IMR-90 (cell line): ENCODE measurements at regions not wholly inside any gene's neighbourhood (a gene's known extent, or its start where the extent isn't known, plus 50 kb on each side); places are given as distances from the start of the nearest gene placed in this dataset.

Experiments used
- ATAC-seq: fragments of 200-7000 bp; cut with Tn5 transposase; 2 replicates; pipeline ENCODE4 v1.9.1; 2020; ENCODE audit warnings: low read depth, mild to moderate bottlenecking, moderate library complexity
- BruUV-seq: library from RNA; stranded (reverse); fragments of 400-500 nt; replicated peaks from 2 replicates; lab custom pipeline; 2021; lab: Mats Ljungman, UMichigan
- CTCF ChIA-PET: fragments of 300-600 bp; formaldehyde crosslinking; extraction: SDS; loops from one replicate; lab custom pipeline; 2021; ENCODE audit warnings: antibody characterized with exemption; lab: Yijun Ruan, JAX
- POLR2A ChIA-PET: fragments of 300-600 bp; sonication (Branson Sonifier 250); formaldehyde crosslinking; loops from one replicate; lab custom pipeline; 2022; ENCODE audit warnings: antibody characterized with exemption; ENCODE audit not compliant: unreplicated experiment; lab: Charles Lee
- DNase-seq: peaks from one replicate; pipeline ENCODE4 v3.0.0; 2013
- H2AFZ ChIP-seq: replicated peaks from 2 replicates; pipeline ENCODE3; 2013; ENCODE audit warnings: low read length, mild to moderate bottlenecking; ENCODE audit not compliant: poor library complexity
- H2AK5ac ChIP-seq: 2 replicates; pipeline ENCODE4 v1.6.1; 2013; ENCODE audit warnings: low read depth, low read length, inconsistent platforms
- H2AK9ac ChIP-seq: replicated peaks from 2 replicates; pipeline ENCODE3; 2013; ENCODE audit warnings: mild to moderate bottlenecking, low read depth, low read length, moderate library complexity; ENCODE audit not compliant: poor library complexity
- H2BK120ac ChIP-seq: 2 replicates; pipeline ENCODE4 v1.6.1; 2013; ENCODE audit warnings: low read depth, low read length, inconsistent platforms
- H2BK15ac ChIP-seq: 3 replicates; pipeline ENCODE4 v1.6.1; 2013; ENCODE audit warnings: low read depth, low read length, inconsistent platforms
- H2BK20ac ChIP-seq: 2 replicates; pipeline ENCODE4 v1.6.1; 2013; ENCODE audit warnings: low read depth, mild to moderate bottlenecking, inconsistent platforms, low read length, moderate library complexity
- H2BK5ac ChIP-seq: 2 replicates; pipeline ENCODE4 v1.6.1; 2013; ENCODE audit warnings: mild to moderate bottlenecking, low read depth, low read length, inconsistent platforms; ENCODE audit not compliant: poor library complexity, severe bottlenecking
- H3K14ac ChIP-seq: replicated peaks from 2 replicates; pipeline ENCODE4 v1.6.1; 2013; ENCODE audit warnings: low read depth, low read length, inconsistent platforms
- H3K18ac ChIP-seq: 2 replicates; pipeline ENCODE4 v1.6.1; 2013; ENCODE audit warnings: low read depth, low read length, control low read depth
- H3K23ac ChIP-seq: 2 replicates; pipeline ENCODE4 v1.6.1; 2013; ENCODE audit warnings: low read depth, low read length, inconsistent platforms
- H3K27ac ChIP-seq: 2 replicates; pipeline ENCODE4 v1.5.1; 2013; ENCODE audit warnings: mild to moderate bottlenecking, control low read depth, low read length; ENCODE audit not compliant: insufficient read depth
- H3K27me3 ChIP-seq: 2 replicates; pipeline ENCODE4 v1.6.1; 2013; ENCODE audit warnings: low read length; ENCODE audit not compliant: control insufficient read depth, insufficient read depth
- H3K36me3 ChIP-seq: 2 replicates; pipeline ENCODE4 v1.6.1; 2013; ENCODE audit warnings: low read length, mixed read lengths; ENCODE audit not compliant: control insufficient read depth, insufficient read depth
- H3K4ac ChIP-seq: 2 replicates; pipeline ENCODE4 v1.6.1; 2013; ENCODE audit warnings: low read depth, low read length, inconsistent platforms
- H3K4me1 ChIP-seq: 2 replicates; pipeline ENCODE4 v1.6.1; 2013; ENCODE audit warnings: low read length, mixed read lengths; ENCODE audit not compliant: control insufficient read depth, insufficient read depth
- H3K4me2 ChIP-seq: 2 replicates; pipeline ENCODE4 v1.6.1; 2013; ENCODE audit warnings: low read depth, mild to moderate bottlenecking, control low read depth, low read length, moderate library complexity
- H3K4me3 ChIP-seq: 2 replicates; pipeline ENCODE4 v1.5.1; 2013; ENCODE audit warnings: low read depth, mild to moderate bottlenecking, control low read depth, low read length, moderate library complexity; ENCODE audit not compliant: insufficient read depth
- H3K56ac ChIP-seq: 2 replicates; pipeline ENCODE4 v1.6.1; 2013; ENCODE audit warnings: low read length, inconsistent platforms; ENCODE audit not compliant: insufficient read depth; ENCODE audit errors: extremely low read depth
- H3K79me1 ChIP-seq, 2 experiments: 2 replicates each; pipeline ENCODE4 v1.6.1; 2013; ENCODE audit warnings: low read length in 2 of 2, inconsistent platforms in 1 of 2, low read depth in 1 of 2
- H3K9ac ChIP-seq: 2 replicates; pipeline ENCODE4 v1.6.1; 2013; ENCODE audit warnings: low read depth, low read length, control low read depth
- H3K9me1 ChIP-seq: 2 replicates; pipeline ENCODE4 v1.6.1; 2013; ENCODE audit warnings: low read length, inconsistent platforms; ENCODE audit not compliant: insufficient read depth
- H3K9me3 ChIP-seq: 2 replicates; pipeline ENCODE4 v1.6.1; 2013; ENCODE audit warnings: low read length; ENCODE audit not compliant: control insufficient read depth, insufficient read depth
- H4K20me1 ChIP-seq: 2 replicates; pipeline ENCODE4 v1.6.1; 2013; ENCODE audit warnings: low read length, inconsistent platforms; ENCODE audit not compliant: insufficient read depth
- H4K5ac ChIP-seq: 2 replicates; pipeline ENCODE4 v1.6.1; 2013; ENCODE audit warnings: mild to moderate bottlenecking, low read depth, low read length, control low read depth
- H4K8ac ChIP-seq, 2 experiments: 2 replicates each; pipeline ENCODE4 v1.6.1; 2013; ENCODE audit warnings: low read depth in 2 of 2, low read length in 2 of 2, control low read depth in 1 of 2, inconsistent platforms in 1 of 2
- H4K91ac ChIP-seq: 2 replicates; pipeline ENCODE4 v1.6.1; 2013; ENCODE audit warnings: low read depth, low read length, inconsistent platforms; ENCODE audit not compliant: insufficient read depth
- MXI1 ChIP-seq: IDR thresholded peaks from 2 replicates; pipeline ENCODE4 v1.6.1; 2012; ENCODE audit warnings: low read depth, mild to moderate bottlenecking, low read length, moderate library complexity, borderline replicate concordance
- POLR2A ChIP-seq: IDR thresholded peaks from 2 replicates; pipeline ENCODE4 v1.6.1; 2012; ENCODE audit warnings: mild to moderate bottlenecking, low read depth, low read length
- RAD21 ChIP-seq: IDR thresholded peaks from 2 replicates; pipeline ENCODE4 v1.6.1; 2012; ENCODE audit warnings: low read length, improper control_type of control experiment
- RFX5 ChIP-seq: IDR thresholded peaks from 2 replicates; pipeline ENCODE4 v1.8.0; 2012; ENCODE audit warnings: low read depth, mild to moderate bottlenecking, low read length, moderate library complexity
- WGBS, 2 experiments: methylation state at CpG; one replicate each; pipeline versions ENCODE4 v1.1.5 to v1.1.7; 2013; ENCODE audit warnings: missing lambda C conversion rate in 2 of 2; ENCODE audit not compliant: insufficient read length in 1 of 2; ENCODE audit errors: extremely low coverage in 2 of 2; 5-methylcytosine and 5-hydroxymethylcytosine counted together
- dilution Hi-C: fragments of 300-500 bp; cut with HindIII; formaldehyde crosslinking; loops from one replicate; pipeline ENCODE4 v1.14.3; 2018; ENCODE audit warnings: low sequenced_read_pairs; ENCODE audit not compliant: unreplicated experiment
- in situ Hi-C: fragments of 300-500 bp; cut with MboI; formaldehyde crosslinking; loops from 3 replicates; pipeline ENCODE4 v1.14.3; 2019; ENCODE audit warnings: low sequenced_read_pairs, inconsistent platforms, mixed read lengths
- intact Hi-C: fragments of 100-400 bp; cut with micrococcal nuclease; formaldehyde crosslinking; loops from 2 replicates; pipeline ENCODE4 v1.10.0; 2022
- TF ChIP-seq, protein P1 (sequence below): fragments of 150-350 bp; IDR thresholded peaks from 2 replicates; pipeline ENCODE4 v1.6.1; 2017; ENCODE audit warnings: mild to moderate bottlenecking, antibody characterized with exemption, low read length, low read depth

DNA sequence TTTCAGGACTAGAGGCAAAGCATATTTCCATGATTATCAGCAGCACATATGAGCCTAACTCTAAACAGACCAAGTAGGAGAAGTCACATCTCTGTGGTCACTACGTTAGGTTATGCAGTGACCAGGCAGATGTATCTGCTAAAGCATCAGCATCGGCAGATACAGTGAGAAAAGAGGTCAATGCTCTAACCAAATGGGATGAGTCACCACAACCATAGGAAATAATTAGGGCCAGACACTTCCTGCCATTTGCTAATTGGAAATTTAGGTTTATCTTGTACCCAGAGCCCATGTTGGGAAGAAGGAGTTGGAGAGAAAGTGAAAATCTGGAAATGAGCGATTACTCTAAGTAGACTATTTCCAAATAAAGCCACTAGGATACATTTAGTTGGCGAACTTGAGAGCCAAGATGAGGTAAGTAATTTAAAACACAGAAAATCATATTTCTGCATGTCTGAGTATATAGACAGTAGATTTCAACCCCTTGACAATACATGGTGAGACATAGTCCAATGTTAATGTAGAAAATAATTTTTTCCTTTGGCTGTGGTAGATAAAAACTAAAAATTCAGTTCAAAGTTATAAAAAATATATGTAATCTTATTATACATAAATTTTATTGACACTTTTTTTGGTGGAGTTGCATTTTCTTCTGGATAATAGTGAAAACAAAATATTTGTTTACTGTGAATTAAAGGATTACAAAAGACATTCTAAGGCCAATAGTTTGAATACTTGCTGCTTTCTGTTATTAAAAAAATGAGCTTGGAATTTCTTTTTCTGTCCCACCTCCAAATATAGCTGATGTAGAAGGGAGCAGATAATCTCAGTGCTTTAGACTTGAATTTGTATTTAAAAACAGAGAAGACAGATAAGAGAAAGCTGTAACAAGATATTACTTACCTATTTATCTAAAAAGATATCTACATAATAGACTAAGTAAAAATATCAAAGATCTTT lies 104.4 kb upstream of the CSNK1A1L start:
- Histone ChIP-seq H3K23ac (no peak overlapping the region), H3K4ac (no peak overlapping the region), H3K9me3 (no peaks in the 10 kb centered on the region), H3K36me3 (no peaks in the 10 kb centered on the region), H3K4me3 (no peak overlapping the region), H2AFZ (no peak overlapping the region), H3K79me1 (no peaks in the 10 kb centered on the region), H3K56ac (no peak overlapping the region), H3K27ac (no peak overlapping the region), H4K20me1 (no peaks in the 10 kb centered on the region), H2BK5ac (no peak overlapping the region), H3K14ac (no peak overlapping the region), H2BK15ac (no peak overlapping the region), H2AK5ac (no peak overlapping the region), H3K9me1 (no peaks in the 10 kb centered on the region), H2AK9ac (no peak overlapping the region), H4K5ac (no peak overlapping the region), H3K4me2 (no peak overlapping the region), H3K27me3 (no peaks in the 10 kb centered on the region), H3K9ac (no peak overlapping the region), H3K18ac (no peak overlapping the region), H2BK120ac (no peak overlapping the region), H3K4me1 (0 out of 2 replicates have a peak, but pooled peaks cover 2% of the 10 kb centered on the region), H4K91ac (no peak overlapping the region), H2BK20ac (no peak overlapping the region), H4K8ac (no peak overlapping the region)
- CTCF ChIA-PET: no interaction called here
- BruUV-seq: no TSS peak
- ATAC-seq: no peak
- WGBS, 2 experiments: 100% methylated on average over 1 of the region's 4 CpGs; no CpG with 5 or more reads in 1 of the 2 experiments
- DNase-seq: peak; percentile 13
- in situ Hi-C loops: no loop called here
- TF ChIP-seq RFX5 (no peak), RAD21 (no peak), POLR2A (no peak), MXI1 (no peak)
- TF ChIP-seq, protein P1, sequence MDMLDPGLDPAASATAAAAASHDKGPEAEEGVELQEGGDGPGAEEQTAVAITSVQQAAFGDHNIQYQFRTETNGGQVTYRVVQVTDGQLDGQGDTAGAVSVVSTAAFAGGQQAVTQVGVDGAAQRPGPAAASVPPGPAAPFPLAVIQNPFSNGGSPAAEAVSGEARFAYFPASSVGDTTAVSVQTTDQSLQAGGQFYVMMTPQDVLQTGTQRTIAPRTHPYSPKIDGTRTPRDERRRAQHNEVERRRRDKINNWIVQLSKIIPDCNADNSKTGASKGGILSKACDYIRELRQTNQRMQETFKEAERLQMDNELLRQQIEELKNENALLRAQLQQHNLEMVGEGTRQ: no peak
- intact Hi-C loops: no loop called here
- dilution Hi-C loops: no loop called here
- POLR2A ChIA-PET: no interaction called here
